ENCODE measurements at regions not wholly inside any gene's neighbourhood (a gene's known extent, or its start where the extent isn't known, plus 50 kb on each side); places are given as distances from the start of the nearest gene placed in this dataset.

DNA sequence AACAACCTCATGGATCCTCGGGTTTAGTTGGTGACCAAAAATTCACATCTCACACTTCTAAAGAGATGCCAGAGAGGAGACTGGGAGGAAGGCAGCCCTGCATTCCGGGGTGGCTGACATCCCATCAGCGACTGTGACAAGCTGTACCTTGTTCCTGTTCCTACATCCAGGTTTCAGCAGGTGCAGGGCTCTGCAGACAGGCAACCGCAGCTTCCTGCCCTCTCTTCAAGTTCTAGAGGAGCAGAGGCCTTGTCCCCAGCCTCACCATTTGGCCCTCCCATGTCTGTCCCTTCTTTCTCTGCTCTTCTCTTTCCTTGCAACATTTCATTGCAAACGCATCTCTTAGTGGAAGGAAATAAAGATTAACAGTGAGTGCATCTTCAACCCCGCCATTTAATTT lies 454.6 kb downstream of the IRX1 start:
- H3K9me3 Mint-ChIP-seq, result no peaks in the 10 kb centered on the region
- no peak for DNase-seq
- TF ChIP-seq, protein P1, sequence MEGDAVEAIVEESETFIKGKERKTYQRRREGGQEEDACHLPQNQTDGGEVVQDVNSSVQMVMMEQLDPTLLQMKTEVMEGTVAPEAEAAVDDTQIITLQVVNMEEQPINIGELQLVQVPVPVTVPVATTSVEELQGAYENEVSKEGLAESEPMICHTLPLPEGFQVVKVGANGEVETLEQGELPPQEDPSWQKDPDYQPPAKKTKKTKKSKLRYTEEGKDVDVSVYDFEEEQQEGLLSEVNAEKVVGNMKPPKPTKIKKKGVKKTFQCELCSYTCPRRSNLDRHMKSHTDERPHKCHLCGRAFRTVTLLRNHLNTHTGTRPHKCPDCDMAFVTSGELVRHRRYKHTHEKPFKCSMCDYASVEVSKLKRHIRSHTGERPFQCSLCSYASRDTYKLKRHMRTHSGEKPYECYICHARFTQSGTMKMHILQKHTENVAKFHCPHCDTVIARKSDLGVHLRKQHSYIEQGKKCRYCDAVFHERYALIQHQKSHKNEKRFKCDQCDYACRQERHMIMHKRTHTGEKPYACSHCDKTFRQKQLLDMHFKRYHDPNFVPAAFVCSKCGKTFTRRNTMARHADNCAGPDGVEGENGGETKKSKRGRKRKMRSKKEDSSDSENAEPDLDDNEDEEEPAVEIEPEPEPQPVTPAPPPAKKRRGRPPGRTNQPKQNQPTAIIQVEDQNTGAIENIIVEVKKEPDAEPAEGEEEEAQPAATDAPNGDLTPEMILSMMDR (IDR thresholded peaks at IDR 0.05), result no peak
- H3K27ac Mint-ChIP-seq, result no peak overlapping the region
- POLR2A ChIA-PET, result no interaction called here
- intact Hi-C loops (cut with micrococcal nuclease), result no loop called here
- no peaks in the 10 kb centered on the region for H3K36me3 Mint-ChIP-seq (ENCODE audit: low read depth)
- CTCF ChIA-PET, result no interaction called here
- H3K27me3 Mint-ChIP-seq, result no peaks in the 10 kb centered on the region
- ATAC-seq, result no peak
- no peak overlapping the region for H3K4me3 Mint-ChIP-seq
- no peaks in the 10 kb centered on the region for H3K4me1 Mint-ChIP-seq (ENCODE audit: low read depth)

DNA sequence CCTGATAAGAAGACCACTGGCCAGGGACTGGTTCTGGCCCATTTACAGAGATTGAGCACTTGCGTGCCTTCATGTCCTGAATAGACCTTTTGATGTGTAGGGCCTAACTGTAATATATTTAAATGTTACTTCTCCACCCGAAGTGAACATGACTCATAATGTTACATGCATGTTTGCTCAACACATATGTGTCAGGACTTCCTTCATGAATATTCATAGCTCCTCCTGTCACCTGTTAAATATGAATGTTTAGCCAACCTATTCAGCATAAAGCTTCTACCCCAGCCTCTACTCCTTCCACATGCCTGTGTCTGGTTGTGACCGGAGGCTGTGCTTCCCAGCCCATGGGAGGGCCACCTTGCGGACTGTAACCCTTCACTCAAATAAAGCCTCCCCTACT lies 457.5 kb downstream of the IRX1 start:
- DNase-seq (no peak), ATAC-seq (no peak)
- TF ChIP-seq, protein P1 (IDR thresholded peaks at IDR 0.05), result no peak
- no peaks in the 10 kb centered on the region for H3K36me3 Mint-ChIP-seq (ENCODE audit: low read depth)
- H3K4me3 Mint-ChIP-seq, result no peak overlapping the region
- intact Hi-C loops (cut with micrococcal nuclease), result no loop called here
- H3K9me3 Mint-ChIP-seq, result peaks cover 5% of the 10 kb centered on the region
- H3K4me1 Mint-ChIP-seq (ENCODE audit: low read depth), result no peaks in the 10 kb centered on the region
- ChIA-PET POLR2A (no interaction called here), CTCF (no interaction called here)
- no peaks in the 10 kb centered on the region for H3K27me3 Mint-ChIP-seq
- H3K27ac Mint-ChIP-seq, result no peak overlapping the region

DNA sequence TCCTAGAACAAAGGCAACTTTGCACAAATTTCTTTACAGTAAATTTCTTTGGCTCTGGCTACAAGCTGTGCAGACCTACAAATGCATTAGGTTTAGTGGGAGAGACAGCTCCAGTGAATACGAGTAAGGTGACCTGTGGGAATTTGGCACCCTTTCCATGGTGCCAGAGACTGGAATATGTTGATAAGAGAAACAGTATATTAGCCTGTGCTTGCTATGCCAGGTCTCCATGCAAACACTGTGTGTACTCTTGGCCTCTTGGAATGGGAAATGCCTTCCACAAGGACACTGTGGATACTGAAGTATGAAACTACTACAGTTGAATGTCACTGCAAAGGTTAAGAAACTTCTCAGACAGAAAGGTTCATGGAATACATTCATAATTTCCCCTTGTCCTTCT lies 458.5 kb downstream of the IRX1 start:
- no peak overlapping the region for H3K4me3 Mint-ChIP-seq
- DNase-seq (no peak), ATAC-seq (no peak)
- no peaks in the 10 kb centered on the region for H3K36me3 Mint-ChIP-seq (ENCODE audit: low read depth)
- H3K4me1 Mint-ChIP-seq (ENCODE audit: low read depth), result no peaks in the 10 kb centered on the region
- POLR2A ChIA-PET, result no interaction called here
- no peak overlapping the region for H3K27ac Mint-ChIP-seq
- H3K27me3 Mint-ChIP-seq, result no peaks in the 10 kb centered on the region
- H3K9me3 Mint-ChIP-seq, result peaks cover 5% of the 10 kb centered on the region
- intact Hi-C loops (cut with micrococcal nuclease), result no loop called here
- CTCF ChIA-PET, result no interaction called here
- TF ChIP-seq, protein P1 (IDR thresholded peaks at IDR 0.05), result no peak

DNA sequence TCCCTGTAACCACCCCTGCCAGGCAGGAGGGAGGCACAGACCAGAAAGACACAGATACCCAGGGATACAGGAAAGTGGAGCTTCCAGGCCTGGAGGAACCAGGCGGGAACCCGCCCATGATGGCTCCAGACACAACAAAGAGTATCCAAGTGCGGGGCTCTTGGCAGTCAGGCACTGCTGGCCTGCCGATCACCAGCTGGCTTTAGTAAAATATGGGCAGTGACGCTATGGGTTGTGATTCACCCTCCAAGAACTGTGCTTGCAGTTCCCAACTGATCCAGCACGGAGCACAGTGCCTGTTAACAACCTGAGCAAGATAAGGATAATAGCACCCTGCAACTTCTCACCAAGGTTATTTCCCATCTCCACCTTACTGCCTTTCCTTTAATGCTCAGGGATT lies 463.3 kb downstream of the IRX1 start:
- TF ChIP-seq, protein P1 (IDR thresholded peaks at IDR 0.05), result no peak
- ChIA-PET POLR2A (no interaction called here), CTCF (no interaction called here)
- no peak for ATAC-seq
- Mint-ChIP-seq H3K36me3 (ENCODE audit: low read depth) (no peaks in the 10 kb centered on the region), H3K9me3 (peaks cover 5% of the 10 kb centered on the region), H3K27ac (no peak overlapping the region), H3K4me3 (no peak overlapping the region), H3K4me1 (ENCODE audit: low read depth) (no peaks in the 10 kb centered on the region), H3K27me3 (no peaks in the 10 kb centered on the region)
- intact Hi-C loops (cut with micrococcal nuclease), result no loop called here
- DNase-seq, result no peak

- H3K4me1 Mint-ChIP-seq (ENCODE audit: low read depth), result no peaks in the 10 kb centered on the region
- CTCF ChIA-PET, result interaction anchor here (1.2 kb wide), 1 partner anchor 14 kb away, joined by 3 read pairs; no protein-coding TSS in a partner anchor
- DNase-seq, result no peak
These were observed 470.1 kb downstream of the IRX1 start for GRCh38 chr5:4065472-4066320.

More at GRCh38 chr5:4065472-4066320, 470.1 kb downstream of the IRX1 start:
- TF ChIP-seq, protein P1 (IDR thresholded peaks at IDR 0.05), result no peak
- Mint-ChIP-seq H3K9me3 (no peaks in the 10 kb centered on the region), H3K27ac (no peak overlapping the region), H3K4me3 (no peak overlapping the region), H3K36me3 (ENCODE audit: low read depth) (no peaks in the 10 kb centered on the region), H3K27me3 (no peaks in the 10 kb centered on the region)
- ATAC-seq, result no peak
- intact Hi-C loops (cut with micrococcal nuclease), result no loop called here
- POLR2A ChIA-PET, result no interaction called here
